HCT116 (cell line): ENCODE measurements at regions not wholly inside any gene's neighbourhood (a gene's known extent, or its start where the extent isn't known, plus 50 kb on each side); places are given as distances from the start of the nearest gene placed in this dataset.

ENCODE experiments used
- ATAC-seq: fragments of 200-7000 bp; cut with Tn5 transposase; 2 replicates; pipeline ENCODE4 v1.9.1; 2020; ENCODE audit warnings: mild to moderate bottlenecking, moderate library complexity
- BruUV-seq: library from RNA; stranded (reverse); fragments of 400-500 nt; replicated peaks from 2 replicates; lab custom pipeline; 2021; lab: Mats Ljungman, UMichigan
- CTCF ChIA-PET: fragments of 300-600 bp; sonication (Branson Sonifier 250); formaldehyde crosslinking; loops from one replicate; lab custom pipeline; 2021; ENCODE audit warnings: antibody characterized with exemption; lab: Charles Lee
- POLR2A ChIA-PET: fragments of 300-600, 350-600 bp; sonication (Branson Sonifier 250); formaldehyde crosslinking; loops from one replicate; lab custom pipeline; 2021; ENCODE audit warnings: antibody characterized with exemption; lab: Charles Lee
- RAD21 ChIA-PET, 2 experiments: fragments of 300-600 bp; sonication (Branson Sonifier 250); formaldehyde crosslinking; loops; one replicate each; lab custom pipeline; 2023; ENCODE audit warnings: low total read pairs in 2 of 2; ENCODE audit not compliant: uncharacterized antibody in 2 of 2, unreplicated experiment in 2 of 2, low non-redundant PET in 1 of 2; lab: Charles Lee
- DNase-seq: peaks from one replicate; pipeline ENCODE4 v3.0.0-alpha.2; 2010; ENCODE audit warnings: low read depth, low spot score
- H2AFZ ChIP-seq: fragments of 200-600 bp; shearing (Covaris generic), sonication (generic); 2 replicates; pipeline ENCODE4 v1.6.1; 2017; ENCODE audit warnings: low read depth, mixed run types, mixed read lengths, antibody characterized with exemption, low read length; ENCODE audit not compliant: poor library complexity, severe bottlenecking
- H3K27ac ChIP-seq: 2 replicates; pipeline ENCODE4 v1.5.1; 2012; ENCODE audit warnings: low read depth, low read length
- H3K27me3 ChIP-seq: fragments of 200-600 bp; sonication (generic); 2 replicates; pipeline ENCODE4 v1.6.1; 2016; ENCODE audit warnings: mixed run types, low read length, mixed read lengths; ENCODE audit not compliant: insufficient read depth
- H3K36me3 ChIP-seq, 2 experiments: fragments of 200-500 bp in 1 of 2; fragments of 200-600 bp in 1 of 2; sonication (Bioruptor generic) in 1 of 2; sonication (generic) in 1 of 2; 2 replicates each; pipeline versions ENCODE4 v1.5.1 to v1.6.1; 2014 to 2016; ENCODE audit warnings: low read length in 2 of 2, inconsistent platforms in 1 of 2, mixed read lengths in 1 of 2, mixed run types in 1 of 2; ENCODE audit not compliant: insufficient read depth in 2 of 2, control insufficient read depth in 1 of 2
- H3K4me1 ChIP-seq, 2 experiments: fragments of 200-600 bp in 1 of 2; sonication (generic) in 1 of 2; 2 replicates each; pipeline versions ENCODE4 v1.5.1 to v1.6.1; 2012 to 2017; ENCODE audit warnings: low read length in 2 of 2, inconsistent platforms in 1 of 2, mild to moderate bottlenecking in 1 of 2, mixed read lengths in 1 of 2, mixed run types in 1 of 2, moderate library complexity in 1 of 2; ENCODE audit not compliant: insufficient read depth in 2 of 2, control insufficient read depth in 1 of 2
- H3K4me2 ChIP-seq: fragments of 200-600 bp; sonication (generic); 2 replicates; pipeline ENCODE4 v1.6.1; 2017; ENCODE audit warnings: mixed run types, low read length, mixed read lengths
- H3K4me3 ChIP-seq, 2 experiments: fragments of 200-600 bp in 1 of 2; sonication (generic) in 1 of 2; replicated peaks in 1 of 2; 2 replicates each; pipeline ENCODE4 v1.5.1; 2011 to 2016; ENCODE audit warnings: low read length in 2 of 2, control low read depth in 1 of 2, low read depth in 1 of 2, mild to moderate bottlenecking in 1 of 2, mixed read lengths in 1 of 2, mixed run types in 1 of 2
- H3K79me2 ChIP-seq: fragments of 200-600 bp; sonication (generic); 2 replicates; pipeline ENCODE4 v1.6.1; 2017; ENCODE audit warnings: mild to moderate bottlenecking, mixed run types, low read length, moderate library complexity, mixed read lengths; ENCODE audit not compliant: insufficient read depth
- H3K9ac ChIP-seq: fragments of 200-600 bp; sonication (generic); 2 replicates; pipeline ENCODE4 v1.6.1; 2016; ENCODE audit warnings: low read length, mixed read lengths
- H3K9me2 ChIP-seq: fragments of 200-600 bp; sonication (generic), shearing (Covaris generic); 2 replicates; pipeline ENCODE4 v1.6.1; 2017; ENCODE audit warnings: mixed run types, mild to moderate bottlenecking, moderate library complexity; ENCODE audit not compliant: insufficient read depth
- H3K9me3 ChIP-seq, 2 experiments: fragments of 200-500 bp in 1 of 2; fragments of 200-600 bp in 1 of 2; sonication (Bioruptor generic) in 1 of 2; sonication (generic) in 1 of 2; 2 replicates each; pipeline ENCODE4 v1.6.1; 2014 to 2017; ENCODE audit warnings: low read length in 2 of 2, mixed read lengths in 2 of 2, inconsistent platforms in 1 of 2, low read depth in 1 of 2, mild to moderate bottlenecking in 1 of 2, mixed run types in 1 of 2, moderate library complexity in 1 of 2; ENCODE audit not compliant: control insufficient read depth in 1 of 2, insufficient read depth in 1 of 2
- H4K20me1 ChIP-seq: fragments of 200-600 bp; sonication (generic), shearing (Covaris generic); 2 replicates; pipeline ENCODE4 v1.6.1; 2017; ENCODE audit warnings: mixed run types, mild to moderate bottlenecking, moderate library complexity; ENCODE audit not compliant: insufficient read depth
- CEBPB ChIP-seq: IDR thresholded peaks from 2 replicates; pipeline ENCODE4 v1.6.1; 2012; ENCODE audit warnings: low read depth
- CTCF ChIP-seq, 3 experiments: fragments of 200-600 bp in 1 of 3; sonication (generic) in 1 of 3; IDR thresholded peaks in 2 of 3; conservative IDR thresholded peaks in 1 of 3; 2 replicates each; pipeline ENCODE4 v1.5.1; 2012 to 2017; ENCODE audit warnings: low read depth in 2 of 3, low read length in 2 of 3, antibody characterized with exemption in 1 of 3, borderline replicate concordance in 1 of 3, control low read depth in 1 of 3, mild to moderate bottlenecking in 1 of 3, mixed read lengths in 1 of 3, mixed run types in 1 of 3, moderate library complexity in 1 of 3; ENCODE audit not compliant: insufficient read depth in 1 of 3
- EGR1 ChIP-seq: IDR thresholded peaks from 2 replicates; pipeline ENCODE4 v1.6.1; 2012; ENCODE audit warnings: low read depth
- EZH2 ChIP-seq: fragments of 200-600 bp; sonication (generic); IDR thresholded peaks from 2 replicates; pipeline ENCODE4 v1.6.1; 2017; ENCODE audit warnings: antibody characterized with exemption, mixed run types
- JUND ChIP-seq: IDR thresholded peaks from 2 replicates; pipeline ENCODE4 v1.6.1; 2012
- POLR2A ChIP-seq: IDR thresholded peaks from 2 replicates; pipeline ENCODE4 v1.7.0; 2011; ENCODE audit warnings: borderline replicate concordance; ENCODE audit not compliant: insufficient read depth, insufficient read length; ENCODE audit errors: extremely low read depth
- RAD21 ChIP-seq: IDR thresholded peaks from 2 replicates; pipeline ENCODE4 v1.6.1; 2012; ENCODE audit warnings: low read depth, mild to moderate bottlenecking
- SP1 ChIP-seq: IDR thresholded peaks from 2 replicates; pipeline ENCODE4 v1.6.1; 2012; ENCODE audit warnings: low read depth
- ZFX ChIP-seq: fragments of 450-650 bp; IDR thresholded peaks from 2 replicates; pipeline ENCODE4 v1.6.1; 2017
- intact Hi-C: fragments of 100-400 bp; cut with micrococcal nuclease; formaldehyde crosslinking; loops from 2 replicates; pipeline ENCODE4 v1.10.0; 2022
- TF ChIP-seq, protein P1 (sequence below): IDR thresholded peaks from 2 replicates; pipeline ENCODE4 v1.6.1; 2012
- TF ChIP-seq, protein P2 (sequence below): IDR thresholded peaks from 2 replicates; pipeline ENCODE4 v1.6.1; 2012; ENCODE audit warnings: low read depth

GRCh38 chr2:188751816-188752215 lies 222.4 kb upstream of the COL3A1 start (continued):
- TF ChIP-seq CTCF (IDR thresholded peaks at IDR 0.05 in 2 of 3, conservative IDR thresholded peaks at IDR 0.05 in 1 of 3; ENCODE audit: borderline replicate concordance in 1 of 3, insufficient read depth in 1 of 3, low read depth in 2 of 3, low read length in 2 of 3) (no peak), JUND (no peak), POLR2A (no peak), SP1 (no peak), ZFX (no peak), EZH2 (no peak), RAD21 (no peak), CEBPB (no peak)
- TF ChIP-seq, protein P1, sequence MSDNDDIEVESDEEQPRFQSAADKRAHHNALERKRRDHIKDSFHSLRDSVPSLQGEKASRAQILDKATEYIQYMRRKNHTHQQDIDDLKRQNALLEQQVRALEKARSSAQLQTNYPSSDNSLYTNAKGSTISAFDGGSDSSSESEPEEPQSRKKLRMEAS = no peak
- TF ChIP-seq, protein P2, sequence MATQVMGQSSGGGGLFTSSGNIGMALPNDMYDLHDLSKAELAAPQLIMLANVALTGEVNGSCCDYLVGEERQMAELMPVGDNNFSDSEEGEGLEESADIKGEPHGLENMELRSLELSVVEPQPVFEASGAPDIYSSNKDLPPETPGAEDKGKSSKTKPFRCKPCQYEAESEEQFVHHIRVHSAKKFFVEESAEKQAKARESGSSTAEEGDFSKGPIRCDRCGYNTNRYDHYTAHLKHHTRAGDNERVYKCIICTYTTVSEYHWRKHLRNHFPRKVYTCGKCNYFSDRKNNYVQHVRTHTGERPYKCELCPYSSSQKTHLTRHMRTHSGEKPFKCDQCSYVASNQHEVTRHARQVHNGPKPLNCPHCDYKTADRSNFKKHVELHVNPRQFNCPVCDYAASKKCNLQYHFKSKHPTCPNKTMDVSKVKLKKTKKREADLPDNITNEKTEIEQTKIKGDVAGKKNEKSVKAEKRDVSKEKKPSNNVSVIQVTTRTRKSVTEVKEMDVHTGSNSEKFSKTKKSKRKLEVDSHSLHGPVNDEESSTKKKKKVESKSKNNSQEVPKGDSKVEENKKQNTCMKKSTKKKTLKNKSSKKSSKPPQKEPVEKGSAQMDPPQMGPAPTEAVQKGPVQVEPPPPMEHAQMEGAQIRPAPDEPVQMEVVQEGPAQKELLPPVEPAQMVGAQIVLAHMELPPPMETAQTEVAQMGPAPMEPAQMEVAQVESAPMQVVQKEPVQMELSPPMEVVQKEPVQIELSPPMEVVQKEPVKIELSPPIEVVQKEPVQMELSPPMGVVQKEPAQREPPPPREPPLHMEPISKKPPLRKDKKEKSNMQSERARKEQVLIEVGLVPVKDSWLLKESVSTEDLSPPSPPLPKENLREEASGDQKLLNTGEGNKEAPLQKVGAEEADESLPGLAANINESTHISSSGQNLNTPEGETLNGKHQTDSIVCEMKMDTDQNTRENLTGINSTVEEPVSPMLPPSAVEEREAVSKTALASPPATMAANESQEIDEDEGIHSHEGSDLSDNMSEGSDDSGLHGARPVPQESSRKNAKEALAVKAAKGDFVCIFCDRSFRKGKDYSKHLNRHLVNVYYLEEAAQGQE = no peak

GRCh38 chr2:188752311-188752710 lies 221.9 kb upstream of the COL3A1 start:
- no TSS peak for BruUV-seq
- Histone ChIP-seq H3K9me2 (no peaks in the 10 kb centered on the region), H3K4me2 (no peak overlapping the region), H3K79me2 (no peaks in the 10 kb centered on the region), H3K9ac (no peak overlapping the region), H3K36me3 (no peaks in the 10 kb centered on the region), H3K27me3 (no peaks in the 10 kb centered on the region), H3K27ac (no peak overlapping the region), H3K4me3 (no peak overlapping the region), H3K4me1 (no peaks in the 10 kb centered on the region), H3K9me3 (no peaks in the 10 kb centered on the region), H2AFZ (no peak overlapping the region), H4K20me1 (no peaks in the 10 kb centered on the region)
- intact Hi-C loops = no loop called here
- TF ChIP-seq, protein P1 = no peak
- TF ChIP-seq, protein P2 = no peak
- TF ChIP-seq POLR2A = no peak
- TF ChIP-seq EGR1 = no peak
- TF ChIP-seq RAD21 = no peak
- POLR2A ChIA-PET = no interaction called here
- ATAC-seq (no peak), DNase-seq (no peak)
- RAD21 ChIA-PET = no interaction called here
- CTCF ChIA-PET = no interaction called here
